Nucleus accumbens (tissue), 56 donors: ENCODE measurements at regions not wholly inside any gene's neighbourhood (a gene's known extent, or its start where the extent isn't known, plus 50 kb on each side); places are given as distances from the start of the nearest gene placed in this dataset.

Source experiments
- DNase-seq, 56 donors: peaks; one replicate each; lab custom pipeline; 2025; lab: John Stamatoyannopoulos, UW

- DNase-seq = no peak
These were observed 182.6 kb upstream of the ELL2 start for GRCh38 chr5:96144289-96144688.

GRCh38 chr5:96143450-96143849, 181.8 kb upstream of the ELL2 start:
- no peak for DNase-seq

GRCh38 chr5:96142786-96143434, 181.3 kb upstream of the ELL2 start:
- no peak for DNase-seq

GRCh38 chr5:96142184-96142781, 180.6 kb upstream of the ELL2 start:
- DNase-seq = no peak

GRCh38 chr5:96141749-96142148, 180.1 kb upstream of the ELL2 start:
- no peak for DNase-seq

GRCh38 chr5:96140496-96140895, 178.8 kb upstream of the ELL2 start:
- DNase-seq = no peak

- DNase-seq = no peak
These were observed 178.4 kb upstream of the ELL2 start for GRCh38 chr5:96140084-96140483.

GRCh38 chr5:96134886-96135285, 173.2 kb upstream of the ELL2 start:
- no peak for DNase-seq

GRCh38 chr5:96133341-96134079, 171.9 kb upstream of the ELL2 start:
- no peak for DNase-seq

GRCh38 chr5:96129276-96129675, 167.6 kb upstream of the ELL2 start:
- no peak for DNase-seq

- DNase-seq = no peak
These were observed 166.7 kb upstream of the ELL2 start for GRCh38 chr5:96128204-96128864.

- no peak for DNase-seq
These were observed 165.9 kb upstream of the ELL2 start for GRCh38 chr5:96127538-96127937.

GRCh38 chr5:96125231-96125891, 163.7 kb upstream of the ELL2 start:
- no peak for DNase-seq

- no peak for DNase-seq
These were observed 162.9 kb upstream of the ELL2 start for GRCh38 chr5:96124589-96124988.

GRCh38 chr5:96123418-96123817, 161.8 kb upstream of the ELL2 start:
- no peak for DNase-seq

- no peak for DNase-seq
These were observed 159.7 kb upstream of the ELL2 start for GRCh38 chr5:96121364-96121763.

- DNase-seq = no peak
These were observed 158.5 kb upstream of the ELL2 start for GRCh38 chr5:96120120-96120519.

- no peak for DNase-seq
These were observed 156.4 kb upstream of the ELL2 start for GRCh38 chr5:96117771-96118651.

GRCh38 chr5:96115147-96115807, 153.6 kb upstream of the ELL2 start:
- no peak for DNase-seq
